Activated T-helper 2 cell treated with anti-CD3 and anti-CD28 coated beads, Interferon-gamma antibody, Interleukin-2, Interleukin-4, amounts not matched to agents 10 μg/mL and 5 μg/mL and 100 μg/mL, durations not matched to agents 14 hours and 24 hours and 36 hours (primary cell): ENCODE measurements at regions not wholly inside any gene's neighbourhood (a gene's known extent, or its start where the extent isn't known, plus 50 kb on each side); places are given as distances from the start of the nearest gene placed in this dataset.

Experiments
- DNase-seq: peaks from one replicate; pipeline ENCODE4 v3.0.0; 2021; ENCODE audit warnings: low spot score
- H3K27ac Mint-ChIP-seq: one replicate; pipeline ENCODE4 v1.8.0; 2021; ENCODE audit warnings: mixed read lengths
- H3K27me3 Mint-ChIP-seq: one replicate; pipeline ENCODE4 v1.8.0; 2021; ENCODE audit warnings: low read depth, mixed read lengths
- H3K36me3 Mint-ChIP-seq: one replicate; pipeline ENCODE4 v1.8.0; 2021; ENCODE audit warnings: low read depth, mixed read lengths
- H3K4me1 Mint-ChIP-seq: one replicate; pipeline ENCODE4 v1.8.0; 2021; ENCODE audit warnings: low read depth, mixed read lengths
- H3K4me3 Mint-ChIP-seq: one replicate; pipeline ENCODE4 v1.8.0; 2021; ENCODE audit warnings: low read depth, mild to moderate bottlenecking, moderate library complexity, mixed read lengths
- H3K9me3 Mint-ChIP-seq: one replicate; pipeline ENCODE4 v1.8.0; 2021; ENCODE audit warnings: mixed read lengths
- intact Hi-C: fragments of 100-400 bp; cut with micrococcal nuclease; formaldehyde crosslinking; loops from one replicate; pipeline ENCODE4 v1.15.1; 2023

DNA sequence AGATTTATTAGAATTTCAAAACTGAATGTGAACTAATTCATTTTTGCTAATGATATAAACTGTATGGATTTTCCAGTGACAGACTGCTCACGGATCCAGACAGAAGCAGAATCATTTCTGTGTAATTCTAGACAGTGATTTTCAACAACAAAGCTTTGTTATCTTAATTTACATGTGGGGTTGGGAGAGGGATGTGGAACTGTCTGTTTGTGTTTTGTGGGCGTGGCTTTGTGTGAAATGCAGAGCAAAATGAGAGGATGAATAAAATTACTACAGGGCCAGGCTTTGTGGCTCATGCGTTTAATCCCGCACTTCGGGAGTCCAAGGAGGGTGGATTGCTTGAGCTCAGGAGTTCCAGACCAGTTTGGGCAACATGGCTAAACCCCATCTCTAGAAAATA is 834.7 kb downstream of the GALC start:
- intact Hi-C loops: no loop called here
- no peaks in the 10 kb centered on the region for H3K27me3 Mint-ChIP-seq
- no peak for DNase-seq
- H3K27ac Mint-ChIP-seq: no peak overlapping the region
- H3K9me3 Mint-ChIP-seq: peaks cover 17% of the 10 kb centered on the region
- no peaks in the 10 kb centered on the region for H3K36me3 Mint-ChIP-seq
- no peaks in the 10 kb centered on the region for H3K4me1 Mint-ChIP-seq
- H3K4me3 Mint-ChIP-seq: no peak overlapping the region

DNA sequence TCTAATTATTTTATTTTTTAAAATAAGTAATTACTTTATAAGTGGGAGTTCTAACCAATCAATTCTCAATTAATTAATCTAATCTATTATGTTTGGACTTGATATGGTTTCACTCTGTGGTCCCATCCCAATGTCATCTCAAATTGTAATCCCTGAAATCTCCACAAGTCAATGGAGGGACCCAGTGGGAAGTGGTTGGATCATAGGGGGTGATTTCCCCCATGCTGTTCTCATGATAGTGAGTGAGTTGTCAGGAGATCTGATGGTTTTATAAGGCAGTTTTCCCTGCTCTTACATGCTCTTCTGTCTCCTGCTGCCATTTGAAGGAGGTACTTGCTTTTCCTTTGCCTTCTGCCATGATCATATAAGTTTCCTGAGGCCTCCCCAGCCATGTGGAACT is 836.1 kb downstream of the GALC start:
- intact Hi-C loops: no loop called here
- H3K4me3 Mint-ChIP-seq: no peak overlapping the region
- no peaks in the 10 kb centered on the region for H3K36me3 Mint-ChIP-seq
- H3K27me3 Mint-ChIP-seq: no peaks in the 10 kb centered on the region
- peaks cover 23% of the 10 kb centered on the region for H3K9me3 Mint-ChIP-seq
- no peaks in the 10 kb centered on the region for H3K4me1 Mint-ChIP-seq
- no peak overlapping the region for H3K27ac Mint-ChIP-seq
- no peak for DNase-seq

DNA sequence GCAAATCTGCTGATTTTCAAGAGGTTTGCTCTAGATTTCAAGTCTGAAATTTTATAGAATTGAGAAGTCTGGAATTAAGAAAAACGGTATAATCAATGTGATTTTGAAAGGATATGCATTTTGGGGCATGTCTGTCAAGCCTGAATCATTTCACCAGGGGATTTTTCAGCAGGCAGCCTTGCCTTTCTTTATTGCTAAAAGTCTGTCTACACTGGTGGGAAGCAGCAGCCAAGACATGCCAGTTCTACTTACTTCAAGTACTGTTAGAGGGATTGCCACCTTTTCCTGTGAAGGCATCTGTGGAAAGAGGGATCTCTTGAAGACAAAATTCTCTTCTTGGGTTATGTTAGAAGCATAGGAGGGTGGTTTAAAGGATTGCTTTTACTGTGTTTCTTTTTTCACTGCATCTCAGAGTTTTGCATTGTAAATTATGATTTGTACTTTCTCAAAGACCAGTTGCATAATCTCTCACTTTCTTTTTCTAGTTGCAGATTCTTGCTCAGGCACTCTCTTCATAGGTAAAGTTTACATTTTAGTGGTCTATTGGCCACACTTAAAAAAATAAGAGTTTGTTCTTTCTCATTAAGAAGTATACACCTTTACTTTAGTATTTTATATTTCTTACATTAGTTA is 837.0 kb downstream of the GALC start:
- Mint-ChIP-seq H3K27ac (no peak overlapping the region), H3K27me3 (no peaks in the 10 kb centered on the region), H3K36me3 (no peaks in the 10 kb centered on the region), H3K9me3 (peaks cover 19% of the 10 kb centered on the region), H3K4me3 (no peak overlapping the region), H3K4me1 (no peaks in the 10 kb centered on the region)
- intact Hi-C loops: no loop called here
- no peak for DNase-seq

DNA sequence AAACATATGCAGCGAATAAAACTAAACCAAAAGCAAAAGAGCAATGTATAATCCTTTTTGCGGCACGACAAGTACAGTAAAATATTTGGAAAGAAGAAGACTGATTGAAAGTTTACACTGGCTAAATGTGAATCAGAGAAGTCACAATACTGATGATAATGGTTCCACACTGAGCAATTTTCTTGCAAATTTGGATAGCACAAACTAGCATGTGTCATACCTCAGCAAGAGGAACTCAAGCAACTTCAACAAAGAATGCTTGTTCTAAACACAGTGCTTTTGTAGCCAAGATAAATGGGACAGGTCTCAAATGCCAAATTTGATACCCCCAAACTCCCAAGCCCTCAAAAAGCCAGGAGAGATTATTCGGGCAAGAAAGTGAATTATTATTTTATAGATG is 839.1 kb downstream of the GALC start:
- H3K9me3 Mint-ChIP-seq: peaks cover 13% of the 10 kb centered on the region
- intact Hi-C loops: no loop called here

DNA sequence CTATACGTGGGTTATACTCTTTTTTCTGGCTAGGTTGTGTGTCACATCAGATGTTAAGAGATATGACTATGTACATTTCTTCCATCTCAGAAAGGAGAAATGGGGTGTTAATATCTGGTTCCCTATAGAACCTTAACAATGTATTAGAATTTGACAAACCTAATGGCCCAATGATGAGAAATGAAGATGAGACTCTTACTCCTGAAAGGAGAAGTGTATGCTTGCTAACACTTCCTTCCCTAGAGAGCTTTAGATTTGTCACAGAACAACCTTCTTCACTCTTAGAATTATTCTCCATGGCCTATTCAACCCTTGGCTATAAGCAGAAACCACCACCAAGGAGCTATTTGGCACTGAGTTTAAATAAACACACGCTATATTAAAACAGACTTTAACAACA is 839.6 kb downstream of the GALC start:
- Mint-ChIP-seq H3K4me1 (no peaks in the 10 kb centered on the region), H3K9me3 (peaks cover 13% of the 10 kb centered on the region), H3K27me3 (no peaks in the 10 kb centered on the region), H3K27ac (no peak overlapping the region), H3K4me3 (no peak overlapping the region), H3K36me3 (no peaks in the 10 kb centered on the region)
- intact Hi-C loops: no loop called here
- DNase-seq: no peak

More for the DNA sequence above, 839.1 kb downstream of the GALC start:
- no peak overlapping the region for H3K27ac Mint-ChIP-seq
- no peak for DNase-seq
- H3K4me3 Mint-ChIP-seq: no peak overlapping the region
- H3K27me3 Mint-ChIP-seq: no peaks in the 10 kb centered on the region
- H3K4me1 Mint-ChIP-seq: no peaks in the 10 kb centered on the region
- H3K36me3 Mint-ChIP-seq: no peaks in the 10 kb centered on the region

DNA sequence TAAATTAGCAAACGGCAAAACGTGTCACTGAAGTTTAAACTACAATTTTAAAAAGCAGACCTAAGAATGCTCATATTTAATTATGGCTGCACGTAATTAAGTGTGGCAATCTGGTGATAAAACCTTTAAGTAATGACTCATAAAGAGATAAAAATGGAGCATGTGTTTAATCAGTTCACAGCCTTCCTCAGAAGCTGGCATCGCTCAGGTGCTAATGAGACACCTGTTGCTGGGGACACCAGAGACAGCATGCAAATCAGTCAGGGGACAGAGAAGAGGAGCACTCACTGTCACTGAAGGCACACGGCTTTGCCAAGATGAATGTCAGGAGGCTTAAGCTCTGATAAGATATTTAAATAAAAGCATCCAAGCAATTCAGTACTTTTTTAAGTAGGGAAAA is 840.3 kb downstream of the GALC start:
- no peaks in the 10 kb centered on the region for H3K27me3 Mint-ChIP-seq
- intact Hi-C loops: no loop called here

DNA sequence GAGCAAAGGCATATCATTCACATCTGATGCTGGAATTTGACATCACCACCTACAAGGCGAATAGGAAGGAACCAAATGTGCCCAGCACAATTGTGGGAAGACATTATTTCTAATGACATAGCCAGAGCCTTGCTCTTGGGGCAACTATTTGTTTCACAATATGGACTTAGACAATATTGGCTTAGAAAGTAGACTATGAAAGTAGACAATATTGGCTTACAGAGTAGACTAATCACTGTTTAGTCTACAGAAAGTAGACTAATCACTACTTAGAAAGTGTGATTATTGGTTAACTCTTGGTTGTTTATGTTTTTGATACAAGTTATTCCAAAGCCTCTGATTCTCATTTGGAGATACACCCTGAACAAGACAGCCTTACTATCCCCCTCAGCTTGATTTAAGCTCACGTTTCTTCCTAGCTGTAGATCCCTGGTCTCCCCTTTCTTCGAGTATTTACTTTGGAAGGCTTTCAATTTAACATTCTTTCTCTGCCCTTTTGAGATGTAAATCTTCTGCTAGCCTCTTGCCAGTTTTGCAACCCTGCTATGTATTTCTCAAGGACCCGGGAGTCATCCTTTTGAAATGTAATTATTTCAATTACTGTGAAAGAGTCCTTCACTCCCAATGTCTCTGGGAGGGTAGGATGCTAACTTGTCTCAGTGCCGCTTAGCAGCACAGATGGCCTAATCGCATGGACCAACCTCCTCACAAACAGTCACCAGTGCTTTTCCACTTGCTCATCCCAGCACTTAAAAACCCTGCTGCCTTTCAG is 843.2 kb downstream of the GALC start:
- H3K4me1 Mint-ChIP-seq: no peaks in the 10 kb centered on the region
- peaks cover 14% of the 10 kb centered on the region for H3K9me3 Mint-ChIP-seq
- no peak overlapping the region for H3K4me3 Mint-ChIP-seq
- H3K36me3 Mint-ChIP-seq: no peaks in the 10 kb centered on the region
- H3K27me3 Mint-ChIP-seq: no peaks in the 10 kb centered on the region
- intact Hi-C loops: no loop called here
- H3K27ac Mint-ChIP-seq: no peak overlapping the region
- DNase-seq: no peak

More for the DNA sequence above, 840.3 kb downstream of the GALC start:
- Mint-ChIP-seq H3K9me3 (peaks cover 13% of the 10 kb centered on the region), H3K4me1 (no peaks in the 10 kb centered on the region), H3K27ac (no peak overlapping the region), H3K4me3 (no peak overlapping the region), H3K36me3 (no peaks in the 10 kb centered on the region)
- no peak for DNase-seq

DNA sequence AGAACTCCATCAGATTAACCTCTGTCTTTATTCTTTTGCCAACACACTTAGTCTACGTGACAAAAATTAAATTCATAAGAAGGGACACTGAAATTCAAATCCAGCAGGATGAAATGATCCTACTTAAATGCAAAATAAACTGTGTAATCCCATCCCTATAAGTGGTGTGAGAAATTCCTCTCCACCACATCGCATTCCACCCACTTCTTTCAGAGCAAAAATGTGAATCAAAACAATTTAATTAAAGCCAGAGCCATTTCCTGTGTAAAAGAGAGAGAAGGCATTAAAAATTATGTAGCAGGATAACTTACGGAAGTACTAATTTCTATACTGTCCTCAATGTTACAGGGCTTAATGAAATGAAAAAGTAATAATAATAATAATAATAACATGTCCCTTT is 844.3 kb downstream of the GALC start:
- no peak for DNase-seq
- Mint-ChIP-seq H3K27me3 (no peaks in the 10 kb centered on the region), H3K36me3 (no peaks in the 10 kb centered on the region), H3K9me3 (peaks cover 14% of the 10 kb centered on the region), H3K4me3 (no peak overlapping the region), H3K27ac (no peak overlapping the region), H3K4me1 (no peaks in the 10 kb centered on the region)
- intact Hi-C loops: no loop called here

DNA sequence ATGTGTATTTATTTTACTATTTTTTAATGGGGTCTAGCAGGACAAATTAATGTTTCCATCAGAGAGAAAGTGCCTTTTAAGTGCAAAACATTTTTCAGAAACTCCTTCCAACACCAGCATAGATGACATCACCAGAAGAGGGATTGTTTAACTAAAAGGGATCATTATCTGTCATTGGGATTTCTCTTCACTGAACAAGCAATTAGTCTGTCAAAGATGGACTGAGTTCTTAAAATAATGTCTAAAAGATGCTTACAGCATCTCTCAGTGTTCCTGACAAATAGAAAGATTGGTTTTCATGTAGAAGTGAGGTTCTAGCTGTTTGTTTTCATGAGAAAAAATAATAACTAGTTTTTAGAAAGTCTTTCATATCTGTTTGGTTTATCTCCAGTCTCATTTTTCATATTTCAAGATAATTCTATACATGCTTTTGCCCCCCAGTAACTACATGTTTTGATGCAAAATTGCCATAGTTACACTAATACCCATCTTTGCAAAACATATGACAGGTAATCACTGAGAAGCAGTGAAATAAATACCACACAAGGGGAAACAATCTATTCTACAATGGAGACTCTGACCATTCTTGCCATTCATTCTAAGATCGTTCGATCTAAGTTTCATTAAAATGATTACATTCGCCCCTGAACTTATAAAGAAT is 850.3 kb downstream of the GALC start:
- Mint-ChIP-seq H3K4me1 (no peaks in the 10 kb centered on the region), H3K27me3 (no peaks in the 10 kb centered on the region), H3K4me3 (no peak overlapping the region), H3K9me3 (peaks cover 28% of the 10 kb centered on the region), H3K27ac (no peak overlapping the region), H3K36me3 (no peaks in the 10 kb centered on the region)
- intact Hi-C loops: no loop called here
- DNase-seq: no peak

DNA sequence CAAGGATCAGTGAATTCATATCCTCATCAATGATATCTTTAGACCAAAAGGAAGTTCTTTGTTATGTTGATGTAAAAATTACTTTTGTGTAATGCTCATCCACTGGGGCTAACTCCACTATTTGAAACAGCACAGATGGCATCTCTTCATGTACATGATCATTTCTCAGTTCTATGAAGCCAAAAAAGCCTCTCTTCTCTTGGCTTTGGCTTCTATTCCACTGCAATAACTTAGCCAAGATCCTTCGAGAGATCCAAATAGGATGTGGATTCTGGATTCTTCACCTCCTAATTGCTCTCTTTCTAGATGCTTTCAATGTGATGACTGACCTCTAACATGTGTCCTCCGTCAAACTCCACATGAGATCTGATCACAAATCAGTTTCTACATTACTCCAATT is 851.2 kb downstream of the GALC start:
- intact Hi-C loops: no loop called here
- Mint-ChIP-seq H3K9me3 (peaks cover 33% of the 10 kb centered on the region), H3K27me3 (no peaks in the 10 kb centered on the region), H3K4me3 (no peak overlapping the region), H3K36me3 (no peaks in the 10 kb centered on the region), H3K4me1 (no peaks in the 10 kb centered on the region), H3K27ac (no peak overlapping the region)
- DNase-seq: no peak

DNA sequence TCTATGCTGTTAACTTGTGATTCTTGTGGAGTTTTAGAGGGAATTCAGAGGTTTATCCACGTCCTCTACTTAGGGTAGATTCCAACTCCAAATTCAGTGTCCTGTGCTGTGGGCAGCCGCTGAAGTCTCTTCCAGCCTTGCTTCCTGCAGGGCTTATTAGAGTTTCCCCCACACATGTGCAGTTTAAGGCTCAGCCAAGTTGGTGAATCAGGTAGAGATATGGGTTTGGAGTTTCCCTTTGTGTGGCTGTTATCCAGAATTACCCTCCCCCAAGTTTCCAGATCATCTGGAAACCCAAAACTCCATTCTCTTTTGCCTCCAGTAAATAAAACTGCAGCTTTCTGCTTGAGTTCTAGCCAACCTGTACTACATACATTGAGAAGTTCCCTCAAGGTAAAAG is 853.7 kb downstream of the GALC start:
- Mint-ChIP-seq H3K4me3 (no peak overlapping the region), H3K27me3 (no peaks in the 10 kb centered on the region)

DNA sequence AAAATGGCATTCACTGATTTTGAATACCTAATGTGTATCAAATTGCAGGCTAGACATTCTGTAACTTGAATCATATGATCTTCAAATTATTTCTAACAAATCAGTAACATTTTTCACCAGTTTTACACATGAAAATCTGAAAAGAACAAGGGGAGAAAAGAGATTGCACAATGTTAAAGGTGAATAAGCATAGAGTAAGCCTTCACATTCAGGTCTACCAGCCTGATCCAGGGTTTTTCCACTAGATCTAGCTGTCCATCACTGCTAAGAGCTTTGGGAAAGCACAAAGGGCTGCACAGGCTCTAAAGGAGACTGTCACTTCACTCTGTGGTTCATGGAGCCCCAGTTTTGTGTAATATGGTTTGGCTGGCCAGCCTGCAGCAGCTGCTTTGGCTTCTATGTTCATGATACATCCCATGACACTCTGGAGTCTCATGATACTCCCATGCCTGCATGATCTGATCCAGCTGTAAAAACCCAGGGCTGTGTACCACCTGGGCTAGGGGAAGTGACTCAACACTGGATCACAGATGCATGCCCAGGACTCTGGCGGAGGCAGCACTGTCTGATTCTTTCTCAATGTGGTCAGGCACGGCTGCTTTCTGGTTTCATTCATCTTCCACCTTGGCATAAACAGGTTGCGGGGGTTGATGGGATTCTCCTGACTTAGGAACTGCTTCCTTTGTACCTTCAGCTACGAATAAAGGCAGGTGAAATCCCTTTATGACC is 859.7 kb downstream of the GALC start:
- H3K4me1 Mint-ChIP-seq: no peaks in the 10 kb centered on the region
- H3K27ac Mint-ChIP-seq: no peak overlapping the region
- H3K36me3 Mint-ChIP-seq: no peaks in the 10 kb centered on the region
- no peaks in the 10 kb centered on the region for H3K27me3 Mint-ChIP-seq
- no peak overlapping the region for H3K4me3 Mint-ChIP-seq
- no peak for DNase-seq
- intact Hi-C loops: no loop called here
- H3K9me3 Mint-ChIP-seq: peaks cover 21% of the 10 kb centered on the region

More for the DNA sequence above, 853.7 kb downstream of the GALC start:
- no peaks in the 10 kb centered on the region for H3K36me3 Mint-ChIP-seq
- H3K27ac Mint-ChIP-seq: no peak overlapping the region
- DNase-seq: no peak
- intact Hi-C loops: no loop called here
- H3K9me3 Mint-ChIP-seq: peaks cover 36% of the 10 kb centered on the region
- H3K4me1 Mint-ChIP-seq: no peaks in the 10 kb centered on the region

DNA sequence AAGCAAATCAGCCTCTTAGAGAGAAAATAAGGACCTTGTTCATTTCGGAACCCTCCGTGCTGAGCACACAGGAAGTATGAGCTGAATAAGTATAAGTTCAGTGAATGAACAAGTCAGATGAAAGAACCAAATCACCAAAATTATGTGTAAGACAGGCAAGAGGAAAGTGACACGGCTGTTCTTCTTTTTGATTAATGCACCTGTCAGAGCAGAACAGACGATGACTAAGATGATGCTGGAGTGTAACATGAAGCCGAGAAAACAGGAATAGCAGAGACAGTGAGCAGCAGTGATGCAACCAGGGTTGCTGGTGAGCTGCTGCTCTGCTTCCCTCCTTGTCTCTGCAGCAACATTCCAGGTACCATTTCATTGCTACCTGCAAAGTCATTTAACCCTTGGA is 861.1 kb downstream of the GALC start:
- DNase-seq: no peak
- H3K36me3 Mint-ChIP-seq: no peaks in the 10 kb centered on the region
- intact Hi-C loops: no loop called here
- no peaks in the 10 kb centered on the region for H3K4me1 Mint-ChIP-seq
- no peak overlapping the region for H3K4me3 Mint-ChIP-seq
- peaks cover 25% of the 10 kb centered on the region for H3K9me3 Mint-ChIP-seq
- H3K27ac Mint-ChIP-seq: no peak overlapping the region
- H3K27me3 Mint-ChIP-seq: no peaks in the 10 kb centered on the region
